H1 (cell line): ENCODE measurements at regions not wholly inside any gene's neighbourhood (a gene's known extent, or its start where the extent isn't known, plus 50 kb on each side); places are given as distances from the start of the nearest gene placed in this dataset.

Experiments
- BCL11A ChIP-seq, 2 experiments: IDR thresholded peaks; one replicate each; pipeline ENCODE4 v1.6.1; 2011; ENCODE audit warnings: low read depth in 2 of 2, low read length in 2 of 2, mild to moderate bottlenecking in 2 of 2
- RFX5 ChIP-seq: IDR thresholded peaks from 2 replicates; pipeline ENCODE4 v1.6.1; 2011; ENCODE audit warnings: low read depth, low read length, improper control_type of control experiment, borderline replicate concordance
- SP2 ChIP-seq: IDR thresholded peaks from 2 replicates; pipeline ENCODE4 v1.6.1; 2012; ENCODE audit warnings: mild to moderate bottlenecking, low read length, inconsistent platforms
- TF ChIP-seq, protein P1 (sequence below), 3 experiments: IDR thresholded peaks; 1 replicate in 2 of 3; 2 replicates in 1 of 3; pipeline versions ENCODE4 v1.5.1 to v1.6.1; 2011; ENCODE audit warnings: low read length in 3 of 3, mild to moderate bottlenecking in 3 of 3, inconsistent platforms in 2 of 3, low read depth in 1 of 3, moderate library complexity in 1 of 3; ENCODE audit not compliant: insufficient read depth in 1 of 3; ENCODE audit errors: control extremely low read depth in 1 of 3
- TF ChIP-seq, protein P2 (sequence below): IDR thresholded peaks from 2 replicates; pipeline ENCODE4 v1.6.1; 2011; ENCODE audit warnings: low read depth, mild to moderate bottlenecking, low read length; ENCODE audit not compliant: insufficient read depth

DNA sequence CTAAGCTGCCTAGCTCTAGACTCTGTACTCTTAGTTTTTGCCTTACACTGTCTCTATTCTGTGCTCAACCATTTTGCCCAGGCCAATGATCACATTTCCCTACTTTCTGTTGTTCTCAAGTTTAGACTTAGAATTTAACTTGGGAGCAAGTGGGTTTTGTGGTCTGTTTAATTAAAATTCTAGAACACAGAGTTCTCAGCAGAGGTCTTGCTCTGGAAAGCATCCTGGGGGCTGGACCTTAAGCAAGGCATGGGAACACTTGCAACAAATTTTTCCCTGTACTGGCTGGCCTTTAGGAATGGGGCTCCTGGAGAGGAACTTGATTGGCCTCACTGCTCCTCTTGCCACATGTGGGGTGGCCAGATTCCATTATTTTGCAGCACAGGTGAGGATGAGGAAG lies 236.3 kb upstream of the LRTM1 start (continued):
- TF ChIP-seq, protein P1, sequence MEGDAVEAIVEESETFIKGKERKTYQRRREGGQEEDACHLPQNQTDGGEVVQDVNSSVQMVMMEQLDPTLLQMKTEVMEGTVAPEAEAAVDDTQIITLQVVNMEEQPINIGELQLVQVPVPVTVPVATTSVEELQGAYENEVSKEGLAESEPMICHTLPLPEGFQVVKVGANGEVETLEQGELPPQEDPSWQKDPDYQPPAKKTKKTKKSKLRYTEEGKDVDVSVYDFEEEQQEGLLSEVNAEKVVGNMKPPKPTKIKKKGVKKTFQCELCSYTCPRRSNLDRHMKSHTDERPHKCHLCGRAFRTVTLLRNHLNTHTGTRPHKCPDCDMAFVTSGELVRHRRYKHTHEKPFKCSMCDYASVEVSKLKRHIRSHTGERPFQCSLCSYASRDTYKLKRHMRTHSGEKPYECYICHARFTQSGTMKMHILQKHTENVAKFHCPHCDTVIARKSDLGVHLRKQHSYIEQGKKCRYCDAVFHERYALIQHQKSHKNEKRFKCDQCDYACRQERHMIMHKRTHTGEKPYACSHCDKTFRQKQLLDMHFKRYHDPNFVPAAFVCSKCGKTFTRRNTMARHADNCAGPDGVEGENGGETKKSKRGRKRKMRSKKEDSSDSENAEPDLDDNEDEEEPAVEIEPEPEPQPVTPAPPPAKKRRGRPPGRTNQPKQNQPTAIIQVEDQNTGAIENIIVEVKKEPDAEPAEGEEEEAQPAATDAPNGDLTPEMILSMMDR (IDR thresholded peaks at IDR 0.05; ENCODE audit: control extremely low read depth in 1 of 3, insufficient read depth in 1 of 3, low read depth in 1 of 3, low read length in 3 of 3), result no peak
- TF ChIP-seq, protein P2, sequence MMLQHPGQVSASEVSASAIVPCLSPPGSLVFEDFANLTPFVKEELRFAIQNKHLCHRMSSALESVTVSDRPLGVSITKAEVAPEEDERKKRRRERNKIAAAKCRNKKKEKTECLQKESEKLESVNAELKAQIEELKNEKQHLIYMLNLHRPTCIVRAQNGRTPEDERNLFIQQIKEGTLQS, result no peak
- no peak for TF ChIP-seq BCL11A (IDR thresholded peaks at IDR 0.05; ENCODE audit: low read depth in 2 of 2, low read length in 2 of 2)
- no peak for TF ChIP-seq SP2
- no peak for TF ChIP-seq RFX5
